HuH-7 (cell line): ENCODE measurements at regions not wholly inside any gene's neighbourhood (a gene's known extent, or its start where the extent isn't known, plus 50 kb on each side); places are given as distances from the start of the nearest gene placed in this dataset.

Experiments
- DNase-seq: peaks from one replicate; pipeline ENCODE4 v3.0.0; 2011; ENCODE audit warnings: low spot score

- no peak for DNase-seq
Measured at GRCh38 chr4:184879271-184879670, 53.5 kb upstream of the ACSL1 start.

- no peak for DNase-seq
Measured at GRCh38 chr4:184882276-184882675, 56.5 kb upstream of the ACSL1 start.

GRCh38 chr4:184883024-184883423 is 57.3 kb upstream of the ACSL1 start:
- DNase-seq, result no peak

- no peak for DNase-seq
Measured at GRCh38 chr4:184884883-184885282, 59.1 kb upstream of the ACSL1 start.

DNA sequence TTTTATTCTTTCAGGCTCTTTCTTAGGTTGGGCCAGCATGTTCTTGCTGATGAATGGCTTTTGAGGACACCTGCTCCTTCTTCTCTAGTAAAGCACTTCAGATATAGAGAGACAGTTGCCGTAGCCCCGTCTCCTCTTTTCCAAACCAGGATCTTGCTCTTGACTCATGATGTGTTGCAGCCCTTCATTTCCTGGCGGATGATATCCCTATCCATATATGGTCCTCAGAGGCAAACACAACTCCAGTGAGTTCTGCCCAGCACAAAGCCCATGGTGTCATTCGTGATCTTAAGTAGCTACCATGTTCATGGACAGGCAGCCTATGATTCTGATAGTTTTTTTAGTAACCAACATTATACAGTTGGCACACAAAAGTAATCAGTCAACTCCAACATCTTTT is 59.8 kb upstream of the ACSL1 start:
- DNase-seq, result no peak

DNA sequence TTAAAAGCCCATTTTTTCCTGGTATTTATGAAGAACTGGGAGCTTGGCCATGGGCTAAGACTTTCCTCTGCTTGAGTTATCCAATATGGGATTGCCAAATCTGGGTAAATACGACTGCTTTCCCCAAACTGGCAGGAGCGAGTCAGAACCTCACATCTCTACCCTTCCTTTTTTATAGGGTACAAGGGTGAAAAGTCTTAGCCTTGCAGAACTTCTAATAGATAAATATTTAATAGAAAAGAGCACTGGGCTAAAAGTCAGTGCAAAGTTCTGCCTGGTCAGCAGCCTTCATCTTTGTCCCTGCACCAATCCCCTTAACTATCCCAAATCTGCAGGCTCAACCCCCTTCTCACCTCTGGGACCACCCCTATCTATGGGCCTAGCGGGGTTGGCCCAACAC is 61.6 kb upstream of the ACSL1 start:
- no peak for DNase-seq

DNA sequence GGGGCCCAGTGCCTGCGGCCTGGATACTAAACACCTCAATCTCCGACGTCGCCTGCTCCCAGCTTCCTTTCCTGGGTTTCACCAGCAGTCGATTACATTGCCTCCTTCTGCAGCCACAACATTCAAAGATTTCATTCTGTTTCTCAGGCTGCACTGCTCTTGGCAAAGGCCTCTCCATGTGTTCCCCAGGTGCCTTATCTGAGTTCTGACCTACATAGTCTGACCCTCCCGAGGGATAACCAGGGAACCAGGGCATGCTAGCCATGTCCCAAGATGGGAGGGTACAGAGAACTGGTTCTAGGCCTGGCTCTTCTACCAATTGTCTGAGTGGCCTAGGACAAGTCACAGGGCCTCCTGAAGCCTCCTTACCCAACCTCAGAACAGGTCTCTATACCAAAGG is 62.2 kb upstream of the ACSL1 start:
- no peak for DNase-seq

GRCh38 chr4:184889666-184890335 is 64.0 kb upstream of the ACSL1 start:
- DNase-seq, result no peak

DNA sequence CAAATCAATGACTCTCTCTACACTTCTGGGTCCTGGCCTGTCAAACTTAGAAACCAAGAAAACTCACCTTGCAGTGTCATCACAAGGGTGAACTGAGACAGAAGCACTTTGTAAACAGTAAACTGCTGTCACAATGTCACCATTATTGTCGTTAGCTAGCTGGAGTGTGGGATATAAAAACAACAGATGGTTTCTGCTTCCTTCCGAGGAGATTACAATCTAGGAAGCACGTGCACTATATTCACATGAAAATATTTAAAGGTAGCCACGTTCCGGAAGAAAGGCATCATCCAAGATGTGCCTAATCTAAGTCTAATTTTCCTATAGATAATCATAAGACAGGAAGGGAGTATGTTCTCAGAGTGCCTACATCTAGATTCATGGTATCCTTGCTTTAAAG is 64.7 kb upstream of the ACSL1 start:
- DNase-seq, result no peak

- no peak for DNase-seq
Measured at GRCh38 chr4:184891816-184892397, 66.1 kb upstream of the ACSL1 start.

- no peak for DNase-seq
Measured at GRCh38 chr4:184892999-184893398, 67.2 kb upstream of the ACSL1 start.

DNA sequence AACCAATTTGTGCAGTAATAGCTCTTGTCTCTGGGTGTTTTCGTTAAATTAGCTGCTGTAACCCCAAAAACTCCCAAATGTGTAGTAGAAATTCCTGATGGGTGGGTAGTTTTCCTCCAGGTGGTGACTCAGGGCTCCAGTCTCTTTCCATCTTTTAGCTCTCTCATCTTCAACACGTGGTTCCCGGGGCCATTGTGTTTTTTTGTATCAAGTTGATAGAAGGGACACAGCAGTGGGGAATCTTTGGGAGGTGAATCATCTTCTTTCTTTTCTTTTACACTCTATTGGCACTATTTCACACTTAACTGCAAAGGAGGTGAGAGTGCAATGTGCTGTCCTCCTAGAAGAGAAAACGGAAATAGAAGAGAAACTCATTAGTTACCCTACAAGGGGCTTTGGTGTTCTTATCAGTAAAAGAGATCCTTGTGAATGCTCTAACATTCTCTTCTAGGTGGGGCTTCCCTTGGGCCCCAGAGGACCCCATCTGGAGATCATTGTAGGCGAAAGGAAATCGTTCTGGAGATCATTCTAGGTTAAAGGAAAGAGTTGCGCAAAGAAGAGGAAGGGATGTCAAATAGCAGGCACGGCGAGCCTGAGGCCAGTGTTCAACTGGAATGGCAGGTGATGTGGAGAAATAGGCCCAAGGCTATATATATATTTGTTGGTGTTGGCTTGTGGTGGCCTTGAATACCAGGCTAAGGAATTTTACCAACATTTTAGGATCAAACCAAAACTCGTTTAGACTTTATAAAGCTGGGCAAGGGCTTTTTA is 68.2 kb upstream of the ACSL1 start:
- no peak for DNase-seq

DNA sequence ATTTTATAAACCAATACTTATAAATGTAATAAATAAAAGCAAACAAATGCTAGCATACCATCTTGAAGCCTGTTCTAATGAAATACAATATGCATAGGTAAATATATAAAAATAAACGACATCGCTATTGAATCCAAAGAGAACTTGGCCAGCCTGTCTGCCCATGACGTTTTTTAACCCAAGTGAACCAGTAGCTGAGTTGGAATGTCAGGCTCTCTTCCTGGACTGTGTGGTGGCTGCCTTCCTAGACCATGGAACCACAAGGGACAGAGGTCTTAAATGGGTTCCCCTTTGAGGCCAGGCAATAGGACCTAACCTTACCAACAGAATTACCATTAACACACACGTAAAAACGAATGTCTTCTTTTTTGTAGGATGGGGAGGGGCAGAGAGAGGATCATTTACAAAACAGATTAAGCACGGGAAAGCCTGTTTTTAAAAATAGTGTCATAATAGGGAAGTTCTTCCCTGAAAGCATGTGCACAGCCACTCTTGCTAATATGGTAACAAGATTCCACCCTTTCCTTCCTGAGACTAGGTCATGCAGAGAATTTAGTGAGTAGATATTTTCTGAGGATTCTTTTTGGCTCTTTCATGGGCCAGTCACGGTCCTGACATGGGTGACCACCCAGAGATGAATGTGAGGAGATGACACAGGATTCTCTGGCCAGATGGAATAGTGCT is 69.4 kb upstream of the ACSL1 start:
- DNase-seq, result no peak

- DNase-seq, result no peak
Measured at GRCh38 chr4:184896868-184897715, 71.3 kb upstream of the ACSL1 start.

GRCh38 chr4:184897895-184898294 is 72.1 kb upstream of the ACSL1 start:
- no peak for DNase-seq

- no peak for DNase-seq
Measured at GRCh38 chr4:184898793-184899192, 73.0 kb upstream of the ACSL1 start.

DNA sequence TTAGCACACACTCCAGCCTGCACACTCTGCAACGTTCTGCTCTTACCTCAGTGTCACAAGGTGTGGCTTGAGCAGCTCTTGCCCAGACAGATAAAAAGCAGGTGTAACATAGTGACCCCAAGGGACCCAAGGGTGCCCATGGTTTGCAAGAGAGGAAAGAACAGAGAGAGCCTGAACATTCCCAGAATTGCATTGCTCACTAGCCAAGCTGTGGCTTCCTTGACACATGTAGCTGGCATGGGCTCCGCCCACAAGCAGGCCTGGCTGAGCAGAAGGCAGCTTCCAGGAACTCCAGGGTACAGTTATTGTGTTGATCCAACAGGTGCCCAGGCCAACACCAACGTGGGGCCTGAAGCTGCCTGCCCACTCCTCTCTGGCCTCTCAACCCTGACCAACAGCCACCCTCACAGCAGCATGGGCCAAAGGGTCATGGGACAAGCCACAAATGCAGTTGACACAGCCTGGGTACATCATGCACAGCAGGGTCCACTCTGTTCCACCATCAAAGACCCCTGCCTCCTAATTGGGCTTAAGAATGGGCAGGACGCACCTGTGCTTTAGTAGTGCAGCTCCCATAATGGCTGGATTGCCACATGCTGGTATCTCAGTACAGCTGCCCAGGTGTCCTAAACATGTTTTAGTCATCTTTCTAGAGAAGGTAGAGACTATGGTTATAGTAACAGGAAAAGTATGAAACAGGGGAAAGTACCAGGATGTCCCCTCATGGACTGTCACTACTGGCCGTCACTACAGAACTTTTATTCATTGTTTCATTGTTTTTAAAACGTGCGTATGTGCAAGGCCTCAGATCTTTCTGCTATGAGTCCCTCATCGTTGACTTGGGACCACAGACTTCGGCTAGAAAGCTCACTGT is 73.7 kb upstream of the ACSL1 start:
- DNase-seq, result no peak

DNA sequence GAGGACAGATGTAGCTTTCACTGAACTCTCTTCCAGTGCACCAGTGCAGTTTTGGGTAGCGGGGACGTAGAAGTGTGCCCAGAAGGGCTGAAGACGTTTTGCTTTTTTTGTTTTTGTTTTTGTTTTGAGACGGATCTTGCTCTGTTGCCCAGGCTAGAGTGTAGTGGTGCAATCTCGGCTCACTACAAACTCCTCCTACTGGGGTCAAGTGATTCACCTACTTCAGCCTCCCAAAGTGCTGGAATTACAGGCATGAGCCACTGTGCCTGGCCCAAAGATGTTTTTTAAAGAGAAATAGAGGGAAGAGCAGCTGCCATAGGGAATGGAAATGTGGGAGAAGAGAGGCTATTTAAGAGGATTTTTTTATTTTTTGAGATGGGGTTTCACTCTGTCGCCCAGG is 74.4 kb upstream of the ACSL1 start:
- DNase-seq, result no peak

GRCh38 chr4:184902550-184902949 is 76.8 kb upstream of the ACSL1 start:
- DNase-seq, result no peak

DNA sequence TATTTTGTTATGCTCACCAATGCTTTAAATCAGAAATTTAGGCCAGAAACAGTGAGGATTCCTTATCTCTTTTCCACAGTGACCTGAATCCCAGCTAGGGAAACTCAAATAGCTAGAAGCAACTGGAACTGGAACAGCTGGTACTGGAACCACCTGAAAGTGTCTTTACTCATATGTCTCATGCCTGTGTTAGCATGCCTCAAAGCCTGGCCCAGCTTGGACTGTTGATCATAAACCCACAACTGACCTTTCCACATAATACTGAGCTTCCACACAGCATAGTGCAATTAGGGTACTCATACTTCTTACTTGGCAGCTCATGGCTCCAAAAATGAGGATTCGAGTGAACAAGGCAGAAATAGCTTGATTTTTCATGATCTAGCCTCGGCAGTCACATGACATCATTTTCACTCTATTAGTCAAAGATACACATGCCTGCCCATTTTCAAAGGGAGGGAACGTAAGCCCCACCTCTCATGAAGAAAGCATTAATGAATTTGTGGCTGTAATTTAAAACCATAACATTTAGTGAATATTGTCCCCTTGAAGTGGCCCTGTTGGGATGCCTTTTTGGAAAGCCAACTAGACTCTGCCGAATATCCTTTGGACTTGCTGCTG is 80.8 kb upstream of the ACSL1 start:
- DNase-seq, result no peak

DNA sequence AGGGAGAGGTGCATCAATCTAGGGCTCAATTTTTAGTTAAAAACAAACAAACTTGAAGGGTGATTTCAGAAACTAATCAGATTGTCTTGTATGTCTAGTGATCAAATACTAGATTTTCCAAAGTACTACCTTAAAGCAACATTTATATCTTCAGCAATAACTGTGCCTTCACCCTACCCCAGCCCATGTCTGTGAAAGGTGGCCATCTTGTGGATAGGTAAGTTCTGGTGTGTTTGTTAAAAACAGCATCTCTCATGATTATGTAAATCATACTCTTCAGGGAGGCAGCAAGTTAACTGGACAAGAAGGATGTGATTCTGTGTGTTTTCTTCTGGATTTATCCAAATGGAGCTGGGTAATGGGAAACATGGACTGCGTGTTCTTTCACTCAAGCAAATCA is 81.4 kb upstream of the ACSL1 start:
- DNase-seq, result no peak
